NCI-H82 (cell line): ENCODE measurements at regions not wholly inside any gene's neighbourhood (a gene's known extent, or its start where the extent isn't known, plus 50 kb on each side); places are given as distances from the start of the nearest gene placed in this dataset.
"Not testable (repeated sequence)": the region's sequence is repeated elsewhere in the genome, so short reads cannot be mapped to it uniquely, and the experiment has no call there.

Source experiments
- DNase-seq: peaks from one replicate; lab custom pipeline; 2025; lab: John Stamatoyannopoulos, UW

DNA sequence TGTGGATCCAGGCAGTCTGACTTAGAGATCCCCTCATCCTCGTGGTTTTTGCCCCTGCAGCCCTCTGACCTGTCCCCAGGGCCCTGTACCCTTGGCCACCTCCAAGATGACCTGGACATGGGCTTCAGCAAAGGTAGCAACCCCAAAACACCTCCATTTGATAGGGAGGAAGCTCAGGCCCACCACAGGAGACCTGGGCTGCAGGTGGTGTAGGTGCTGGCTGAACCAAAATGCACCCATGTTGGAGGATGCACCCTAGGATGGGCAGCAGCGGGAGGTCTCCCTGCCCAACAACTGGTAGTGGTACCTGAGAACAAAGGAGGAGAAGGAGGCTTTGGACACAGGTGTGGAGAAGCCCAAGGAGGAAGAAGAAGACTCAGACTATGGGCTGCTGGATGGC, 188.7 kb downstream of the ZNF716 start:
- no peak for DNase-seq

DNA sequence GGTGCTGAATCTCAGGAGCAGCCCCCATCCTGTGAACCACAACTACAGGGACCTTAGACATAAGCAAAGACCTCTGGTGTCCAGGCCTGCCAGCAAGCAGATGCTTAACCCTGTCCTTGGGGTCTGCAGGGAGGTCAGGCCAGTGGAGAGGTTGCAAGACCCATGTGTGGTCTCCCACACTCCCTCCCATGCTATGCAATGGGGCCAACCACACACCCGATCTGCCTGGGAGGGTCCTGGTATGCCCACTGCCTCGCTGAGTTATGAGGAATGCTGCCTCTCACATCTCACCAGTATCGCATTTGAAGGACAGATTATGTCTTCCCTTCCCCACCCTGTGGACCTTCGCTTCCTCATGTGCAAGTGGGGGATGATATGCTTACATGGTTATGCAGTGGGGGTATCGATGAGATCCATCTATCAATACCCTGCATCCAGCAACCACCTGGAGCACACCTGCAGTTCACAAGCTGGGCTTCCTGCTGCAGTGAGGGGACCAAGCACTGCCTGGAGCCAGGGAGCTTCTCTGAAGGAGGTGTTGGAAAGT, 191.6 kb downstream of the ZNF716 start:
- DNase-seq = no peak

DNA sequence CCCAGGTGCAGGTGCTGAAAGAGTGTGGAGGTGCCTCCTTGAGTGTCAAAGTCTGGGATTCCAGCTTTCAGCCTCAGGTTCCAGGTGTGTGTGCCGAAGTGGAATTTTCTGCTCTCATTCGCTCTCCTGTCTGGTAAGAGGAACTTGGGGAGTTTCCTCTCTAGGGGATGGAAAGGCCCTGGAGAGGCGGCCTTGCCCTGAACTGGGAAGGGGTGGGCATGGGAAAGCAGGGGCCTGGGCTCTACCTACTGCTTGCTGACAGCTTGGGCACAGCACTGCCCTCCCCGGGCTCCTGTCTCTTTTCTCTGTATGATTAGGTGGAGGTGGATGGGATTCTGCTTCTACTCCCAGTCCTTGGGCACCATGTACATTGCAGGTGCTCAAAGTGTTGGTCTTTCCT, 192.8 kb downstream of the ZNF716 start:
- DNase-seq = no peak

DNA sequence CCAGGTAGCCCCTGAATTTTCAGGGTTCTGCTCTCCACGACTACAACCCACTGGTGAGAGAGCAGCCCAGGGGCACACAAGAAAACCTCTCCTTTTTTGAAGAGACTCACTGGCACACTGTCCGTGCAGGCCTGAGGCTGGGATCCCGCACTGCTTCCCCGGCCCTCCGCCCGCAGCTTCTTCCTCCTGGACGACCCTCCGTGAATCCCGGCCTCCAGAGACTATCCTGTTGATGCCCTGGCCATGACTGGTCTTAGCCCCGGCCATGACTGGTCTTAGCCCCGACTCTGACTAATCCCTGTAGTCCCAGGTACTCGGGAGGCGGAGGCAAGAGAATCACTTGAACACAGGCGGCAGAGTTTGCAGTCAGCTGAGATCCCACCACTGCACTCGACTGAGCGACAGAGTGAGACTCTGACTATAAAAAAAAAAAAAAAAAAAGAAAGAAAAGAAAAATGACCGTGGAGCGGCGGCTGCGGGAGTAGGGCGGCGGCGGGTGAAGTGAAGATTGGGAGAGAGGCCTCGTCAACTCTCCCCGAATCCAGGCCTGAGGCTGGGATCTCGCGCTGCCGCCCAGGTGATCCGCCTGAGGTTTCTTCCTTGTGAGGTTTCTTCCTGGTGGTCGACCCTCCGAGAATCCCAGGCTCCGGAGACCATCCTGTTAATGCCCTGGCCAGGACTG, 196.4 kb downstream of the ZNF716 start:
- no peak for DNase-seq

DNA sequence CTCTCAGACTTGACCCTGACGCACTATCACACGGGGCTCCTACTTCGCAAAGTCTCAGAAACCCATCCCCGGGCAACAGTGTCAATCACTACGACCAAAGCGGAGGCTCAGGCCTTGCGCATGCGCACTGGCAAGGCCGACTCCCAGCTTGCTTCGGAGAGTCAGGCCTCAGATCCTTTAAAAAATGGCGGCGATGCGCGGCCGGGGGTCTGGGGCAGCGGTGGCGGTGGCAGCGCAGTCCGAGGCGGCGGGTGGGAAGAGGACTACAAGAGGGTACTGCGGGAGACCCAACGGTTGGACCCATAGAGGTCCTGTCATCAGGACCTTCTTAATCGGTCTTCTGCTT, 196.9 kb downstream of the ZNF716 start:
- DNase-seq = peak; percentile 3

DNA sequence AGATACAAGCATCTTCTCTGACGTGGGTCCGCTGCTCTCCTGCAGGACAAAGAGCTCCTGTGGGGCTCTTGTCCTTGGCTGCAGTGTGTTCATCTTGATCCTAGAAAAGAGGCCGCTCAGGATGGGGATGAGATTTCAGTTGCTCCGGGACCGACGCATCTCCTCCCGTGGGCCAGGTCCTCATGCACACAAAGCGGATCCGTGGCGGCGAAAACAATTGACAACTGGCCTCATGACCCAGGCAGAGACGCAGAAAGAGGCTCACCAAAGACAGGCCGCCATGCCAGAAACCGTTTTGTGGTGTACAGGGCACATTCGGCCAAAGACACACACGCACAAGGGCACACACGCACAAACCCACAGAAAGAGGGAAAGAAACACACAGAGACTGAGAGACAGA, 200.4 kb downstream of the ZNF716 start:
- not testable (repeated sequence) for DNase-seq

DNA sequence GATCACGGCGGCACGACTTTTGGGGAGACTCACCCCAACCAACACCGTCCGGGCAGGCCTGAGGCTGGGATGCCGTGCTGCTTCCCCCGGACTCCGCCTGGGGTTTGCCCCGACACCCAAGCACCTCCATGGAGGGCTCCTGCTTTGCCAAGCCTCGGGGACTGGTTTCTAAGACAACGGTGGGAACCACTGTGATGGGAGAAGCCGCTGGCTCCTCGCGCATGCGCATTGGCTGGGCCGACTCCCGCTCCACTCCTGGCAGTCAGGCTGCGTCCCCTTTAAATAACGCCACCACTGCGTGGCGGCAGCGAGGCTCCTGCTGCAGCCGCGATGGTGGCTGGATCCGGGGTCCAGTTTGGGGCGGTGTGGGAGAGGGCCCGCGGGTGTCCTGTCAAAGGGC, 201.0 kb downstream of the ZNF716 start:
- DNase-seq = peak; percentile 55

DNA sequence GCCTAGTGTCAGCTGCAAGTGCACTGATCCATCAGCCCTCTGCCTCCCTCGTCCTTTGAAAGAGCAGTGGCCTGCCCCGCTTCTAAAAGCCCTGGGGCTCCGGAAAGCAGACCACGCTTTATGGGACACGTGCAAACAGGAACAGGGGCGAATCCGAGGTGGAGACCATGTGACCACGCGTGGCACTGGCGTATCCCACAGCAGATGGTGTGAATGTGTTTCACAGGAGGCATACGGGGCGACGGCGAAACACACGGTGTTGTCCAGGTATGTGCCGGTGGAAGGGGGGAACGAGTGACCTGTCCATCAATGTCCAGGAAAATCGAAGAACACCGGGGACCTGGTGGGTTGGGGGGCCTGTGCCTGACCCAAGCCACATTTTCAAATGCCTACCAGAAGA, 201.6 kb downstream of the ZNF716 start:
- DNase-seq = not testable (repeated sequence)

DNA sequence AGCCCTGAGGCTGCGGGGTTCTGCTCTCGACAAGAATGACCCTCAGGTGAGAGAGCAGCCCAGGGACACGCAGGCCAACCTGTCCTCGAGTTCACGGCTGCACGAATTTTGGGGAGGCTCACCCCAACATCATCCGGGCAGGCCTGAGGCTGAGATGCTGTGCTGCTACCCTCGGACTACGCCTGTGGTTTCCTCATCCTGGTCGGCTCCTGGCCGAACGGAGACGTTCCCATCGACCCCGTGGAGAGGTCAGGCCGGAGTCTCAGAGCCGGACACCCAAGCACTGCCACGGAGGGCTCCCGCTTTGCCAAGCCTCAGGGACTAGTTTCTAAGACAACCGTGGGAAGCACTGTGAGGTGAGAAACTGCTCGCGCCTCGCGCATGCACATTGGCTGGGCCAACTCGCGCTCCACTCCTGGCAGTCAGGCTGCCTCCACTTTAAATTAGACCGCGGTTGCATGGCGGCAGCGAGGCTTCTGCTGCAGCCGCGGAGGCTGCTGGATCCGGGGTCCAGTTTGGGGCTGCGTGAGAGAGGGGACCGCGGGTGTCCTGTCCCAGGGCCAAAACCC, 203.4 kb downstream of the ZNF716 start:
- no peak for DNase-seq

DNA sequence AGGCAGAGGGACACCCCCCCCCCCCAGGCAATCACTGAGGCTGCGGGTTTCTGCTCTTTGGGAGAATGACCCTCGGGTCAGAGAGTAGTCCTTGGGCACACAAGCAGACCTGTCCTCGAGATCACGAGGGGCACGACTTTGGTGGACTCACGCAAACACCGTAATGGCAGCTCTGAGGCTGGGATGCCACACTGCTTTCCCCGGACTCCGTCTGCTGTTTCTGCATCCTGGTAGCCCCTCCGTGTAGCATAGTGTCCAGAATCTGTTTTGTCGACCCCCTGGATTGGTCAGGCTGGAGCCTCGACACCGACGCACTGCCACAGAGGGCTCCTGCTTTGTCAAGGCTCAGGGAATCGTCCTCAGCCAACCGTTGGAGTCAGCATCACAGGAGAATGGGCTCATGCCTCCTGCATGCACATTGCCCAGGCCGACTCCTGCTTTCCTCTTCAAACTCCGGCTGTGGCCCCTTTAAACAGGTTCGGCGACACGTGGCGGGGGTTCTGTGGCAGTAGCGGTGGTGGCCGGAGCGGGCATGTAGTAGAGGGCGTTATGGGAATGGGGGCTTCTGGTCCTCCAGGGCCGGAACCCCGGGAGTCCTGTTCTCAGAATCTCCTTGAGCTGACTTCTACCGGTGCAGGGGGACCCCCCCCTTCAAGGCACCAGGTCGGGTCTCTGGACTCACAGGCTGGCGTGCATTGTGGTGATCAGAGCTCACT, 205.3 kb downstream of the ZNF716 start:
- DNase-seq = not testable (repeated sequence)

DNA sequence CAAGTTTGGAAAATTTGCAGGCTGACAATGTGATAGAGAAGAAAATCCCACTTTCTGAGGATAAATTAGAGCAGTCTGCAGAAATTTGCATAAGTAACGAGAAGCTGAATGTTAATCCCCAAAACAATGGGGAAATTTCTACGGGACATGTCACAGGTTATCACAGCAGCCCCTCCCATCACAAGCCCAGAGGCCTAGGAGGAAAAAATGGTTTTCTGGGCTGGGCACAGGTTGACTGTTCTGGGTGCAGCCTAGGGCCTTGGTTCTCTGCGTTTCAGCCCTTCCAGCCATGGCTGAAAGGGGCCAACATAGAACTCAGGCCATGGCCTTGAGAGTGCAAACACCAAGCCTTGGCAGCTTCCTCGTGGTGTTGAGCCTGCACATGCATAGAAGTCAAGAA, 209.2 kb downstream of the ZNF716 start:
- not testable (repeated sequence) for DNase-seq

DNA sequence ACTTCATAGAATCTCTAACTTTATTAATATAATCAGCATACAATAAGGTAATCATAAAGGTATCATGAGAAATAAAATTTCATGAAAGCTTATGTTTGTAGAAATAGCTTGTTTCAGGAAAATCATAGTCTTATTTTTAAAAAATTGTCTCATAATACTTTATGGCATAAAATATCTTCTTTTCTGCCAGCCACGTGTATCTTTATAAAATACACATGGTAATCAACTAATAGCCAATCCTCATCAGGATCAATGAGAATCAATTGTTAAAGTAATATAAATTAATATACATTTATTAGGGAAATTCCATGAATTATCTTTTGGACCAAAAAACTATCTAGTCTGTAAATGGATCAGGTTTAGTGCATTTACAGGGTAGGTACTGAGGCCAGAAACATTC, 227.0 kb downstream of the ZNF716 start:
- not testable (repeated sequence) for DNase-seq

DNA sequence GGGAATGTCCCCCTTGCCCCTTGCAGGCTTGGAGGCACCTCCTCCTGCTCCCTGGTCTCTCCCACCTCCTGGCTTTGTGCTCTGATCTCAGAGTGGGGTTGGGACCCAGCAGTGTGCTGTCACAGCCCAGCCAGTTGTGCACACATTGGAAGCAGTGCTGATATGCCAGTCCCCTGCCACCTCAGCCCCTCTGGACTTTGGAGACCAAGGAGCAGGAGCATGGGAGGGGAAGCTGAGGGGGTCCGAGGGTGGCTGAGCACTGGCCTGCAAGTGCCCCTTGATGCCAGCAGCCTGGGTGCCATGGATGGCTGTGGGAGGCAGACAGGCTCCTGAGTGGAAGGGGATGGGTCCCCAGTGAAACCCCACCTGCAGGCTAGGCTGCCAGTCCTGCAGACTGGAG, 235.4 kb downstream of the ZNF716 start:
- DNase-seq = no peak
